ENCODE measurements at regions not wholly inside any gene's neighbourhood (a gene's known extent, or its start where the extent isn't known, plus 50 kb on each side); places are given as distances from the start of the nearest gene placed in this dataset.
"Not testable (repeated sequence)": the region's sequence is repeated elsewhere in the genome, so short reads cannot be mapped to it uniquely, and the experiment has no call there.

- H3K4me2 ChIP-seq (ENCODE audit: insufficient read depth, insufficient read length, low read length); H4K91ac ChIP-seq (ENCODE audit: insufficient read length, low read depth, low read length); H3K9ac ChIP-seq (ENCODE audit: extremely low read depth, insufficient read length, low read length); H2BK15ac ChIP-seq (ENCODE audit: low read depth, low read length); H3K4me1 Mint-ChIP-seq; H3K4ac ChIP-seq (ENCODE audit: low read depth, low read length); H3K27me3 Mint-ChIP-seq (ENCODE audit: low read depth); H3K18ac ChIP-seq (ENCODE audit: insufficient read length, low read depth, low read length); H2AK5ac ChIP-seq (ENCODE audit: insufficient read length, low read length); H3K79me2 ChIP-seq (ENCODE audit: insufficient read depth, low read length); H3K4me3 Mint-ChIP-seq; H2AFZ ChIP-seq (ENCODE audit: low read length); H3K27ac ChIP-seq (ENCODE audit: insufficient read length, low read depth, low read length); H2BK120ac ChIP-seq (ENCODE audit: low read depth, low read length, poor library complexity, severe bottlenecking); H3K27ac Mint-ChIP-seq; H3K4me1 ChIP-seq (ENCODE audit: insufficient read depth, low read length); H2BK12ac ChIP-seq (ENCODE audit: insufficient read length, low read depth, low read length); H3K23me2 ChIP-seq (ENCODE audit: insufficient read length, low read depth, low read length, poor library complexity, severe bottlenecking); H3K27me3 ChIP-seq (ENCODE audit: insufficient read depth, low read length); DNase-seq; H3K79me1 ChIP-seq (ENCODE audit: insufficient read depth, low read depth, low read length, poor library complexity, severe bottlenecking); H3K36me3 Mint-ChIP-seq (ENCODE audit: insufficient read depth in 1 of 3, low read depth in 3 of 3); H3T11ph ChIP-seq (ENCODE audit: low read length); H2BK20ac ChIP-seq (ENCODE audit: low read depth, low read length, poor library complexity, severe bottlenecking); H4K8ac ChIP-seq (replicated peaks; ENCODE audit: insufficient read length, low read depth, low read length); H3K9me3 ChIP-seq (ENCODE audit: control insufficient read depth, low read depth, low read length); H3K14ac ChIP-seq (ENCODE audit: insufficient read depth, low read length); H3K23ac ChIP-seq (ENCODE audit: insufficient read length, low read depth, low read length); H4K20me1 ChIP-seq (ENCODE audit: control insufficient read depth, insufficient read depth, insufficient read length); H3K56ac ChIP-seq (ENCODE audit: insufficient read length, low read depth, low read length); H4K5ac ChIP-seq (ENCODE audit: insufficient read length, low read depth, low read length); H3K9me3 Mint-ChIP-seq; H2BK5ac ChIP-seq (ENCODE audit: insufficient read length, low read length): not testable (repeated sequence)
- no CpG with 5 or more reads among the region's 7 CpGs for WGBS (ENCODE audit: extremely low coverage, insufficient read length, low lambda C conversion rate)
- peak; percentile 59 for TF ChIP-seq CTCF (conservative IDR thresholded peaks at IDR 0.05)
These were observed 172.5 kb upstream of the NOTCH2NLA start for GRCh38 chr1:146401281-146401825.

GRCh38 chr1:146400173-146401121 lies 171.6 kb upstream of the NOTCH2NLA start:
- H3K9me3 Mint-ChIP-seq; H3K4ac ChIP-seq (ENCODE audit: low read depth, low read length); H2BK15ac ChIP-seq (ENCODE audit: low read depth, low read length); H3K18ac ChIP-seq (ENCODE audit: insufficient read length, low read depth, low read length); H2BK12ac ChIP-seq (ENCODE audit: insufficient read length, low read depth, low read length); DNase-seq; H3K27ac ChIP-seq (ENCODE audit: insufficient read length, low read depth, low read length); H3K4me1 Mint-ChIP-seq; H2BK5ac ChIP-seq (ENCODE audit: insufficient read length, low read length); H3K4me3 Mint-ChIP-seq; H2BK20ac ChIP-seq (ENCODE audit: low read depth, low read length, poor library complexity, severe bottlenecking); H3K4me2 ChIP-seq (ENCODE audit: insufficient read depth, insufficient read length, low read length); H3K23ac ChIP-seq (ENCODE audit: insufficient read length, low read depth, low read length); H3K23me2 ChIP-seq (ENCODE audit: insufficient read length, low read depth, low read length, poor library complexity, severe bottlenecking); H2AK5ac ChIP-seq (ENCODE audit: insufficient read length, low read length); H2AFZ ChIP-seq (ENCODE audit: low read length); H3K27ac Mint-ChIP-seq; H2BK120ac ChIP-seq (ENCODE audit: low read depth, low read length, poor library complexity, severe bottlenecking); H4K91ac ChIP-seq (ENCODE audit: insufficient read length, low read depth, low read length); H3K79me1 ChIP-seq (ENCODE audit: insufficient read depth, low read depth, low read length, poor library complexity, severe bottlenecking); H3K27me3 Mint-ChIP-seq (ENCODE audit: low read depth); H4K5ac ChIP-seq (ENCODE audit: insufficient read length, low read depth, low read length); H3K4me1 ChIP-seq (ENCODE audit: insufficient read depth, low read length); H3K27me3 ChIP-seq (ENCODE audit: insufficient read depth, low read length); H4K8ac ChIP-seq (replicated peaks; ENCODE audit: insufficient read length, low read depth, low read length); H3T11ph ChIP-seq (ENCODE audit: low read length); H3K9me3 ChIP-seq (ENCODE audit: control insufficient read depth, low read depth, low read length); H4K20me1 ChIP-seq (ENCODE audit: control insufficient read depth, insufficient read depth, insufficient read length); H3K56ac ChIP-seq (ENCODE audit: insufficient read length, low read depth, low read length); H3K79me2 ChIP-seq (ENCODE audit: insufficient read depth, low read length); H3K14ac ChIP-seq (ENCODE audit: insufficient read depth, low read length); H3K9ac ChIP-seq (ENCODE audit: extremely low read depth, insufficient read length, low read length); H3K36me3 Mint-ChIP-seq (ENCODE audit: insufficient read depth in 1 of 3, low read depth in 3 of 3): not testable (repeated sequence)
- WGBS (ENCODE audit: extremely low coverage, insufficient read length, low lambda C conversion rate), result no CpG with 5 or more reads among the region's 8 CpGs
